Adrenal gland (tissue), 5 donors: ENCODE measurements at regions not wholly inside any gene's neighbourhood (a gene's known extent, or its start where the extent isn't known, plus 50 kb on each side); places are given as distances from the start of the nearest gene placed in this dataset.
"Not testable (repeated sequence)": the region's sequence is repeated elsewhere in the genome, so short reads cannot be mapped to it uniquely, and the experiment has no call there.

Source experiments
- CTCF ChIP-seq, 6 experiments: fragments of 450-650 bp in 4 of 6; fragments of 200-600 bp in 2 of 6; sonication (generic) in 1 of 6; IDR thresholded peaks; 1 replicate in 5 of 6; 2 replicates in 1 of 6; pipeline versions ENCODE4 v1.5.1 to v1.8.0; 2016 to 2021; ENCODE audit warnings: antibody characterized with exemption in 6 of 6, mild to moderate bottlenecking in 2 of 6, moderate library complexity in 1 of 6
- POLR2A ChIP-seq, 2 donors: fragments of 450-650 bp; IDR thresholded peaks; one replicate each; pipeline ENCODE4 v1.6.1; 2017; ENCODE audit warnings: antibody characterized with exemption in 2 of 2, mild to moderate bottlenecking in 2 of 2, moderate library complexity in 1 of 2
- donor health status: DM: no; HTN: no; CAD: no.

- TF ChIP-seq CTCF, POLR2A (IDR thresholded peaks at IDR 0.05): not testable (repeated sequence)
Observed at GRCh38 chr6:56720202-56720601, 77.5 kb upstream of the DST start.
